ENCODE measurements at regions not wholly inside any gene's neighbourhood (a gene's known extent, or its start where the extent isn't known, plus 50 kb on each side); places are given as distances from the start of the nearest gene placed in this dataset.

DNA sequence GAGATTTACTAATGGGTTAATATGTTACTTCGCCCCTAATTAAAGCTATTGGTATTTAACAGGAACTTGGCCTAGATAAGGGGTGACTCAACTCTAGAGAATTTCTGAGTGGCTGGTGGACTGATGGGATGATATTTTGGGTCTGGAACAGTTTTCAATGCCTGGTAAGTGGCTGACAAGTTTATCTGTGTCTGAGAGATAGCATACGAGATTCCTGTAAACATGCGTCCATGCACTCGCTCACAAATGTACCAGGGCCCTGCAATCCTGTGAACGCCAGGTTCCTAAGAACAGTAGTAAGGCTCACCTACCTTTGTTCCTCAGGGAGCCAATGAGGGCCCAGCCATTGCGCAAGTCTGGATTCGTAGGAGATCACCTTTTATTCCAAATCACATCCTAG lies 683.8 kb upstream of the ANKRD30A start:
- Histone ChIP-seq H4K20me1 (replicated peaks; ENCODE audit: control insufficient read depth, extremely low read depth, insufficient read depth, low read length) (no peaks in the 10 kb centered on the region), H3K27me3 (ENCODE audit: control insufficient read depth in 2 of 2, insufficient read depth in 2 of 2, low read length in 2 of 2) (no peaks in the 10 kb centered on the region), H3K27ac (ENCODE audit: insufficient read depth, low read depth, low read length) (no peak overlapping the region), H3K9me3 (replicated peaks; ENCODE audit: control insufficient read depth, insufficient read depth, low read length) (no peaks in the 10 kb centered on the region), H3K9ac (replicated peaks; ENCODE audit: extremely low read depth, insufficient read depth, low read length) (no peak overlapping the region), H3K4me1 (ENCODE audit: control insufficient read depth, extremely low read depth, insufficient read depth, low read length) (peaks cover 11% of the 10 kb centered on the region), H3K4me3 (replicated peaks in 1 of 3; ENCODE audit: insufficient read depth in 1 of 3, low read depth in 1 of 3, low read length in 3 of 3) (no peak overlapping the region), H3K79me2 (ENCODE audit: control insufficient read depth, insufficient read depth, low read length) (no peaks in the 10 kb centered on the region), H3K4me2 (ENCODE audit: insufficient read depth, low read length) (peak overlapping the region; percentile 77), H3K36me3 (ENCODE audit: control insufficient read depth in 2 of 2, extremely low read depth in 1 of 2, insufficient read depth in 2 of 2, low read length in 2 of 2) (no peaks in the 10 kb centered on the region), H3K9me1 (replicated peaks; ENCODE audit: control insufficient read depth, extremely low read depth, insufficient read depth, low read length) (no peaks in the 10 kb centered on the region), H2AFZ (ENCODE audit: low read depth, low read length) (peak overlapping the region; percentile 78)
- TF ChIP-seq POLR2AphosphoS5 (IDR thresholded peaks at IDR 0.05; ENCODE audit: insufficient read depth, low read depth, low read length) = peak; percentile 50
- TF ChIP-seq FOS (IDR thresholded peaks at IDR 0.05; ENCODE audit: borderline replicate concordance, insufficient read depth, low read length) = peak; percentile 63
- no peak for TF ChIP-seq POLR2A (IDR thresholded peaks at IDR 0.05; ENCODE audit: low read depth, low read length)
- TF ChIP-seq EZH2 (IDR thresholded peaks at IDR 0.05; ENCODE audit: borderline replicate concordance, low read depth, low read length, severe bottlenecking) = no peak
- TF ChIP-seq, protein P1, sequence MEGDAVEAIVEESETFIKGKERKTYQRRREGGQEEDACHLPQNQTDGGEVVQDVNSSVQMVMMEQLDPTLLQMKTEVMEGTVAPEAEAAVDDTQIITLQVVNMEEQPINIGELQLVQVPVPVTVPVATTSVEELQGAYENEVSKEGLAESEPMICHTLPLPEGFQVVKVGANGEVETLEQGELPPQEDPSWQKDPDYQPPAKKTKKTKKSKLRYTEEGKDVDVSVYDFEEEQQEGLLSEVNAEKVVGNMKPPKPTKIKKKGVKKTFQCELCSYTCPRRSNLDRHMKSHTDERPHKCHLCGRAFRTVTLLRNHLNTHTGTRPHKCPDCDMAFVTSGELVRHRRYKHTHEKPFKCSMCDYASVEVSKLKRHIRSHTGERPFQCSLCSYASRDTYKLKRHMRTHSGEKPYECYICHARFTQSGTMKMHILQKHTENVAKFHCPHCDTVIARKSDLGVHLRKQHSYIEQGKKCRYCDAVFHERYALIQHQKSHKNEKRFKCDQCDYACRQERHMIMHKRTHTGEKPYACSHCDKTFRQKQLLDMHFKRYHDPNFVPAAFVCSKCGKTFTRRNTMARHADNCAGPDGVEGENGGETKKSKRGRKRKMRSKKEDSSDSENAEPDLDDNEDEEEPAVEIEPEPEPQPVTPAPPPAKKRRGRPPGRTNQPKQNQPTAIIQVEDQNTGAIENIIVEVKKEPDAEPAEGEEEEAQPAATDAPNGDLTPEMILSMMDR (IDR thresholded peaks at IDR 0.05; ENCODE audit: extremely low read depth in 1 of 2, insufficient read depth in 1 of 2, low read depth in 1 of 2, low read length in 2 of 2) = no peak
- peak; percentile 58 for TF ChIP-seq JUN (IDR thresholded peaks at IDR 0.05; ENCODE audit: borderline replicate concordance, insufficient read depth, insufficient read length, low read depth)
- no peak for TF ChIP-seq MYC (IDR thresholded peaks at IDR 0.05; ENCODE audit: low read depth, low read length)
- TF ChIP-seq GATA2 (IDR thresholded peaks at IDR 0.05; ENCODE audit: insufficient read depth, insufficient read length, low read depth, low read length) = peak; percentile 90
- TF ChIP-seq, protein P2, sequence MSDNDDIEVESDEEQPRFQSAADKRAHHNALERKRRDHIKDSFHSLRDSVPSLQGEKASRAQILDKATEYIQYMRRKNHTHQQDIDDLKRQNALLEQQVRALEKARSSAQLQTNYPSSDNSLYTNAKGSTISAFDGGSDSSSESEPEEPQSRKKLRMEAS (IDR thresholded peaks at IDR 0.05; ENCODE audit: insufficient read depth, insufficient read length) = no peak
- CTCF ChIA-PET = interaction anchor here (0.9 to 1.4 kb wide), 3 partner anchors 13 to 269 kb away, joined by 3 to 4 read pairs (median 4); no protein-coding TSS in a partner anchor
- peak; percentile 75 for FAIRE-seq
- dilution Hi-C loops (cut with MboI; ENCODE audit: extremely low pct_ligation_motif_present, low sequenced_read_pairs) = no loop called here
- no TSS peak for BruUV-seq (replicated peaks)
- POLR2A ChIA-PET = no interaction called here
- DNase-seq (ENCODE audit: low read depth, low spot score) = peak; percentile 65
- intact Hi-C loops (cut with micrococcal nuclease) = no loop called here

All from endothelial cell of umbilical vein (primary cell).